NB4 (cell line): ENCODE measurements at regions not wholly inside any gene's neighbourhood (a gene's known extent, or its start where the extent isn't known, plus 50 kb on each side); places are given as distances from the start of the nearest gene placed in this dataset.

ENCODE experiments used
- CTCF ChIP-seq: IDR thresholded peaks from one replicate; pipeline ENCODE4 v1.5.1; 2012; ENCODE audit warnings: low read depth, low read length
- POLR2A ChIP-seq: IDR thresholded peaks from 2 replicates; pipeline ENCODE4 v1.6.1; 2011; ENCODE audit warnings: mild to moderate bottlenecking; ENCODE audit not compliant: insufficient read length; ENCODE audit errors: extremely low read depth

DNA sequence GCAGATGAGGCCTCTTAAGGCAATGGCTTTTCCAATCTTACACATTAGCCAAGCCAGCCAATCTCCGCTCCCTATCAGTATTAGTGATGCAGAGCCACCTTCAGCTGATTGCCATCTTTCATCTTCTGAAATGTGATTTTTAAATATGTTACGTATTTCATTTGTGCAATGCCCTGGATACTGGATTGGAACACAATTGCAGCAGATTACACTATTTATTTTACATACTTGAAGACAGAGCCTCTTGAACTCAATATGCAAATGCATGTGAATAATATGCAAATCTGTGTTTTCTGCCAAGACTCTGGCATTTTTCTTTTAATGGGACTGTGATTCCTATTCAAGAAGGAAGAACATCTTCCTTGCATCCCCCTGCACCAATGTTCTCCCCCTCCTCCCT lies 90.5 kb downstream of the GRIN2B start:
- TF ChIP-seq CTCF (no peak), POLR2A (no peak)
